Esophagus squamous epithelium (tissue), 5 donors: ENCODE measurements at regions not wholly inside any gene's neighbourhood (a gene's known extent, or its start where the extent isn't known, plus 50 kb on each side); places are given as distances from the start of the nearest gene placed in this dataset.

ENCODE experiments used
- DNase-seq: peaks from one replicate; lab custom pipeline; 2025; lab: John Stamatoyannopoulos, UW
- H3K27ac ChIP-seq, 4 donors: fragments of 200-600 bp; sonication (generic); one replicate each; pipeline ENCODE4 v1.5.1; 2016 to 2019; ENCODE audit warnings: mild to moderate bottlenecking in 1 of 4
- H3K27me3 ChIP-seq, 4 donors: fragments of 200-600 bp; sonication (generic); 1 replicate in 3 of 4; 2 replicates in 1 of 4; pipeline versions ENCODE4 v1.5.1 to v1.6.0; 2017 to 2021; ENCODE audit warnings: antibody characterized with exemption in 1 of 4
- H3K36me3 ChIP-seq, 3 donors: fragments of 200-600 bp; sonication (generic); one replicate each; pipeline ENCODE4 v1.5.1; 2016 to 2019
- H3K4me1 ChIP-seq, 3 donors: fragments of 200-600 bp; sonication (generic); one replicate each; pipeline ENCODE4 v1.5.1; 2017 to 2019
- H3K4me3 ChIP-seq, 4 donors: fragments of 200-600 bp; sonication (generic); 1 replicate in 3 of 4; 2 replicates in 1 of 4; pipeline ENCODE4 v1.5.1; 2016 to 2019; ENCODE audit warnings: mild to moderate bottlenecking in 2 of 4, moderate library complexity in 1 of 4
- H3K9me3 ChIP-seq, 3 donors: fragments of 200-600 bp; sonication (generic); one replicate each; pipeline ENCODE4 v1.5.1; 2016 to 2019
- CTCF ChIP-seq, 6 experiments: fragments of 450-650 bp in 4 of 6; fragments of 200-600 bp in 2 of 6; sonication (generic) in 2 of 6; IDR thresholded peaks; one replicate each; pipeline ENCODE4 v1.5.1; 2016 to 2019; ENCODE audit warnings: antibody characterized with exemption in 6 of 6, mild to moderate bottlenecking in 4 of 6, moderate library complexity in 4 of 6
- POLR2A ChIP-seq, 4 donors: fragments of 450-650 bp; IDR thresholded peaks; one replicate each; pipeline ENCODE4 v1.6.1; 2017; ENCODE audit warnings: antibody characterized with exemption in 4 of 4, mild to moderate bottlenecking in 4 of 4, moderate library complexity in 3 of 4
- WGBS, 2 donors: methylation state at CpG; one replicate each; pipeline ENCODE4 v1.1.5; 2018; 5-methylcytosine and 5-hydroxymethylcytosine counted together
- intact Hi-C: fragments of 100-400 bp; cut with DNase I; formaldehyde crosslinking; loops from one replicate; pipeline ENCODE4 v1.15.0; 2022
- donor health status: DM: yes; HTN: yes; CAD: no.

DNA sequence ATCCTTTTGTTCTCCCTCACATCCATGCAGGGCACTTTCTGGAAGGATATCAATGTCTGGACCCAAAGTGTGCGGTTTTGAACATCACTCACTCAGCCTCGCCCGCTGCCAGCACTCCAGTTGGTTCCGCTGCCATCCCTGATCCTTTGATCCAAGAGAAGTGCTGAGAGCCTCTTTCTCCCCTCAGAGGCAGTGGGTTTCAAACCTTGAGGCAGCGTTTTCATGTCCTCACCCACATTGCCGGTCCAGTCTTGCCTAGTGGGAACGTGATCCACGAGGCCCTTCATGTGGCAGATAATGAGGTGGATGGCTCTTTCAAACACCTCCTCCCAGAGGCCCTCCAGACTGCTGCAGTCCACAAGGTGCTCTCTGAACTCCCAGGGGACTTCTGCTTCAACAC, 122.2 kb downstream of the ACTL8 start:
- TF ChIP-seq POLR2A (IDR thresholded peaks at IDR 0.05) (no peak), CTCF (IDR thresholded peaks at IDR 0.05) (no peak)
- no peaks in the 10 kb centered on the region for H3K9me3 ChIP-seq
- intact Hi-C loops: no loop called here
- peaks cover 0 to 24% (median 0%) of the 10 kb centered on the region in 4 donors for H3K27me3 ChIP-seq
- H3K27ac ChIP-seq: no peak overlapping the region
- WGBS, 2 donors: 63 to 66% methylated on average over 8 of the region's 8 CpGs
- H3K4me3 ChIP-seq: no peak overlapping the region
- no peaks in the 10 kb centered on the region for H3K36me3 ChIP-seq
- no peak for DNase-seq
- no peaks in the 10 kb centered on the region for H3K4me1 ChIP-seq

DNA sequence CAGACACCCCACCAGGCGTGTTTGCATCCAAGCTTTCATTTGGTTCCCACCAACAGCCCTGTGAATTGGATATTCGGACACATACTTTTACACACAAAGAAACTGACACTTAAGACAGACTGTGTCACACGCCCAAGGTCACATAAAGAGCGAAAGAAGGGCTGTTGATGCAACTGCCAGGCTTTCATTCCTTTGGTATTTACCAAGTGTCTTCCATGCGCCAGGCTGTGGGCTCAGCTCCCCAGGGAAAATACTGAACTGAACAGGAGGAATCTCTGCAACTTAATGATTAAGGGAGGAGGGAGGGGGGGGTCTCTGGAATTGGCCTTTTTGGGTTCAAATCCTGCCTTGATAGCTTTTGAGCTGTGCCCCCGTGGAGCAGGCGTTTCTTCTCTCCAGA, 122.8 kb downstream of the ACTL8 start:
- no peak for TF ChIP-seq POLR2A (IDR thresholded peaks at IDR 0.05)
- TF ChIP-seq CTCF (IDR thresholded peaks at IDR 0.05): no peak
- Histone ChIP-seq H3K4me1 (no peaks in the 10 kb centered on the region), H3K27me3 (peaks cover 0 to 24% (median 0%) of the 10 kb centered on the region in 4 donors), H3K36me3 (no peaks in the 10 kb centered on the region), H3K27ac (no peak overlapping the region), H3K4me3 (no peak overlapping the region), H3K9me3 (no peaks in the 10 kb centered on the region)
- intact Hi-C loops: no loop called here
- WGBS, 2 donors: 56 to 59% methylated on average over 6 to 7 of the region's 7 CpGs
- no peak for DNase-seq

DNA sequence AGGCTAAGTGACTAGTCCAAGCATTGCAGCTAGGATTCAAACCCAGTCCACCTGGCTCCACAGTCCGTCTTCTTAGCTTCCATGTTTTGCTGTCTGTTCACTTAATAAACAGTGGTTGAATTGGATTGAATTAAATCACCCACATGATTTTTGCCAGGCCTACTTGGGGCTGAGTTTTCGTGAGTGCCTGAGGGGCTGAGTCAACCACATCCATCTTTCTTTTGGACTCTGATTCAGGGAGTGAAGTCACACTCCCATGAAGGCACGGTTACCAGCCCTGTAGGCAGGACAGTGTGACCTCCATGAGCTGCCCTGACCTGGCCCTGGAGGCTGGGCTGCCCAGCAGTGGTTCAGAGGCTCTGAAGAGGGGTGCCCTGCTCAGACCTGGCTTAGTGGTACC, 123.7 kb downstream of the ACTL8 start:
- no peak for DNase-seq
- intact Hi-C loops: no loop called here
- WGBS, 2 donors: 19 to 29% methylated on average over 2 to 3 of the region's 3 CpGs
- no peaks in the 10 kb centered on the region for H3K4me1 ChIP-seq
- no peaks in the 10 kb centered on the region for H3K36me3 ChIP-seq
- peaks cover 0 to 29% (median 0%) of the 10 kb centered on the region in 4 donors for H3K27me3 ChIP-seq
- no peaks in the 10 kb centered on the region for H3K9me3 ChIP-seq
- H3K27ac ChIP-seq: peak overlapping the region in 1 of 4 donors; percentile 14
- TF ChIP-seq POLR2A (IDR thresholded peaks at IDR 0.05) (no peak), CTCF (IDR thresholded peaks at IDR 0.05) (no peak)
- no peak overlapping the region for H3K4me3 ChIP-seq

GRCh38 chr1:17880449-17880848, 125.3 kb downstream of the ACTL8 start:
- peaks cover 0 to 37% (median 0%) of the 10 kb centered on the region in 4 donors for H3K27me3 ChIP-seq
- DNase-seq: no peak
- no peaks in the 10 kb centered on the region for H3K4me1 ChIP-seq
- no peaks in the 10 kb centered on the region for H3K36me3 ChIP-seq
- H3K27ac ChIP-seq: no peak overlapping the region
- WGBS, 2 donors: 59 to 63% methylated on average over 5 to 10 of the region's 10 CpGs
- intact Hi-C loops: no loop called here
- no peak overlapping the region for H3K4me3 ChIP-seq
- no peaks in the 10 kb centered on the region for H3K9me3 ChIP-seq
- no peak for TF ChIP-seq CTCF (IDR thresholded peaks at IDR 0.05)
- no peak for TF ChIP-seq POLR2A (IDR thresholded peaks at IDR 0.05)

DNA sequence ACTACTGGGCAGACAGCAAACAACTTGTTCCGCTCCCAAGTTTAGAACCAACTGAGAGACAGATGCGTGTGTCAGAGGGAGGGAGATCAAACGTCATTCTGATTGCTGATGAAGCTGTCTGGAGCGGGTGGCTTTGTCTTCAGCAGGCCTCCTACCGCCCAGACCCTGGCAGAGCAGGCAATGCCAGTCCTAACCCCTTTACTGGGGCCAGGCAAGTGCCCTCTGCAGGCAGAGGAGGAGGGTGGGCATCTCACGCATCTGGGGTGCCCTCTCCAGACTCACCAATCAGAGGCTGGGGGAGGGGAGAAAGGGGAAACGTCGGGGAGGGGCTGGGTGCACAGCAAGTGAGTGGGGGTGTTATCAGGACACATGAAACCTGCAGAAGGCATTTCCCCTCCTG, 126.6 kb downstream of the ACTL8 start:
- Histone ChIP-seq H3K4me3 (no peak overlapping the region), H3K9me3 (no peaks in the 10 kb centered on the region), H3K27me3 (peaks cover 0 to 51% (median 0%) of the 10 kb centered on the region in 4 donors), H3K27ac (no peak overlapping the region), H3K36me3 (no peaks in the 10 kb centered on the region), H3K4me1 (no peaks in the 10 kb centered on the region)
- intact Hi-C loops: no loop called here
- no peak for TF ChIP-seq POLR2A (IDR thresholded peaks at IDR 0.05)
- TF ChIP-seq CTCF (IDR thresholded peaks at IDR 0.05): no peak
- WGBS, 2 donors: 23 to 28% methylated on average over 6 to 7 of the region's 8 CpGs
- no peak for DNase-seq
